ENCODE measurements at regions not wholly inside any gene's neighbourhood (a gene's known extent, or its start where the extent isn't known, plus 50 kb on each side); places are given as distances from the start of the nearest gene placed in this dataset.

GRCh38 chr6:50962213-50962759 is 143.6 kb downstream of the TFAP2B start:
- Histone ChIP-seq H3K9ac (ENCODE audit: low read length in 3 of 3) (no peak overlapping the region), H3K4me1 (ENCODE audit: control insufficient read depth in 2 of 3, insufficient read depth in 2 of 3, low read depth in 1 of 3, low read length in 3 of 3) (no peaks in the 10 kb centered on the region), H3K36me3 (ENCODE audit: control insufficient read depth in 2 of 3, insufficient read depth in 3 of 3, low read length in 3 of 3) (no peaks in the 10 kb centered on the region), H3K4me3 (ENCODE audit: low read length in 3 of 3) (no peak overlapping the region), H3K27me3 (ENCODE audit: control insufficient read depth, insufficient read depth, low read length) (no peaks in the 10 kb centered on the region), H3K27ac (ENCODE audit: low read depth in 2 of 2, low read length in 2 of 2) (no peak overlapping the region), H3K9me3 (ENCODE audit: control insufficient read depth in 2 of 3, insufficient read depth in 1 of 3, low read length in 3 of 3) (no peaks in the 10 kb centered on the region)
- no peak for FAIRE-seq
- intact Hi-C loops (cut with DNase I): no loop called here
- no peak for DNase-seq
- TF ChIP-seq CTCF (IDR thresholded peaks at IDR 0.05; ENCODE audit: borderline replicate concordance, extremely low read depth, insufficient read depth): no peak

DNA sequence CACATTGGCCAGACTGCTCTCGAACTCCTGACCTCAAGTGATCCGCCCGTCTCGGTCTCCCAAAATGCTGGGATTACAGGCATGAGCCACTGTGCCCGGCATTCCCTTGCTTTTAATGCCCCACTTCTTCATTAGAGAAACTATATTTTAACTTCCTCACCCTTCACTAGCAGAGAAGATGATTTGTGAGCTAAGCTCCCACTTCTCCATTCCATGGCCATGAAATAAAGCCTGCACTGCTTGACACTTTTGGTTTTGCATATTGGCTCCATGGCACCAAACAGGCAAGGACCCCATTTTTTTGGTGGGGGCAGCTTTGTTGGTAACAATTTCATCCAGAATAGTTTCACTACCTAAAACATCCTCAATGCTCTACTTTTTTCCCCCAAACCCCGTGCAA is 145.3 kb downstream of the TFAP2B start:
- DNase-seq (no peak), FAIRE-seq (no peak)
- no peaks in the 10 kb centered on the region for H3K4me1 ChIP-seq (ENCODE audit: control insufficient read depth in 2 of 3, insufficient read depth in 2 of 3, low read depth in 1 of 3, low read length in 3 of 3)
- no peaks in the 10 kb centered on the region for H3K36me3 ChIP-seq (ENCODE audit: control insufficient read depth in 2 of 3, insufficient read depth in 3 of 3, low read length in 3 of 3)
- intact Hi-C loops (cut with DNase I): no loop called here
- H3K9ac ChIP-seq (ENCODE audit: low read length in 3 of 3): no peak overlapping the region
- H3K27me3 ChIP-seq (ENCODE audit: control insufficient read depth, insufficient read depth, low read length): no peaks in the 10 kb centered on the region
- H3K9me3 ChIP-seq (ENCODE audit: control insufficient read depth in 2 of 3, insufficient read depth in 1 of 3, low read length in 3 of 3): no peaks in the 10 kb centered on the region
- no peak overlapping the region for H3K4me3 ChIP-seq (ENCODE audit: low read length in 3 of 3)
- no peak overlapping the region for H3K27ac ChIP-seq (ENCODE audit: low read depth in 2 of 2, low read length in 2 of 2)
- TF ChIP-seq CTCF (IDR thresholded peaks at IDR 0.05; ENCODE audit: borderline replicate concordance, extremely low read depth, insufficient read depth): no peak

DNA sequence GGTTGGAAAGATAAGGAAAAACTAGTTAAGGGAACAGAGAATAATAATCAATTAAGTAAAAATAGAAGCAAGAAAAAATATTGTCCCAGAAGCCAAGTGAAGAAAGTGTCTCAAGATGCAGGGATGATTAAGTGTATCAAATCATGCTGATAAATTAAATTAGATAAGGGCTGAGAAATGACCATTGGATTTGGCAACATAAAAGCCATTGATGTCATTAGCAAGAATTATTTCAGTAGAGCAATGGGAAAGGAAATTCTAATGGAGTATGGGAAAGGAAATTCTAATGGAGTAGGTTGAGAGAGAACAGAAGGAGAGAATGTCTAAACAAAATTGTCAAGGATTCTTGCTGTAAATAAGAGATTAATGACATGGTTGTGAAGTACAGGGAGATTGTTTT is 146.8 kb downstream of the TFAP2B start:
- no peak overlapping the region for H3K9ac ChIP-seq (ENCODE audit: low read length in 3 of 3)
- no peaks in the 10 kb centered on the region for H3K4me1 ChIP-seq (ENCODE audit: control insufficient read depth in 2 of 3, insufficient read depth in 2 of 3, low read depth in 1 of 3, low read length in 3 of 3)
- FAIRE-seq (no peak), DNase-seq (no peak)
- TF ChIP-seq CTCF (IDR thresholded peaks at IDR 0.05; ENCODE audit: borderline replicate concordance, extremely low read depth, insufficient read depth): no peak
- H3K9me3 ChIP-seq (ENCODE audit: control insufficient read depth in 2 of 3, insufficient read depth in 1 of 3, low read length in 3 of 3): no peaks in the 10 kb centered on the region
- H3K27ac ChIP-seq (ENCODE audit: low read depth in 2 of 2, low read length in 2 of 2): no peak overlapping the region
- H3K36me3 ChIP-seq (ENCODE audit: control insufficient read depth in 2 of 3, insufficient read depth in 3 of 3, low read length in 3 of 3): no peaks in the 10 kb centered on the region
- H3K27me3 ChIP-seq (ENCODE audit: control insufficient read depth, insufficient read depth, low read length): no peaks in the 10 kb centered on the region
- intact Hi-C loops (cut with DNase I): no loop called here
- H3K4me3 ChIP-seq (ENCODE audit: low read length in 3 of 3): no peak overlapping the region

DNA sequence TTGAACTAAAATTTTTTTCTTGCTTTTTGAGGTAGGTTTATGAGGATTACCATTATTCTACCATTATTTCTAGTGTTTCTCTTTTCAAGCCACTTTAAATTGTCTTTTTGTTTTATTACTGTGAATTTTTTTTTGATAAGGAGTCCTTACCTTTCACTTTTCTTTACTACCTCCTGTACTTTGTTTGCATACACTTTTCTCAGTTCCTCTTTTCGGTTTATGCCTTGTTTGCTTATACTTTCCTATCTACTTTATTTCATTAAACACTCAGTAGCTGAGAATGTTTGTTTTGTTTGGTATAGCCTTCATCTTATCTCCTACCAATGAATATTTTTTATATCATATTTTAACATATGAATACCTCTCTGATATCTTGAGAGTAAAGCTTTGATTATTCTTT is 147.9 kb downstream of the TFAP2B start:
- no peak overlapping the region for H3K4me3 ChIP-seq (ENCODE audit: low read length in 3 of 3)
- no peak for FAIRE-seq
- H3K4me1 ChIP-seq (ENCODE audit: control insufficient read depth in 2 of 3, insufficient read depth in 2 of 3, low read depth in 1 of 3, low read length in 3 of 3): no peaks in the 10 kb centered on the region
- H3K27me3 ChIP-seq (ENCODE audit: control insufficient read depth, insufficient read depth, low read length): no peaks in the 10 kb centered on the region
- no peak for DNase-seq
- H3K36me3 ChIP-seq (ENCODE audit: control insufficient read depth in 2 of 3, insufficient read depth in 3 of 3, low read length in 3 of 3): no peaks in the 10 kb centered on the region
- H3K9me3 ChIP-seq (ENCODE audit: control insufficient read depth in 2 of 3, insufficient read depth in 1 of 3, low read length in 3 of 3): no peaks in the 10 kb centered on the region
- TF ChIP-seq CTCF (IDR thresholded peaks at IDR 0.05; ENCODE audit: borderline replicate concordance, extremely low read depth, insufficient read depth): no peak
- no peak overlapping the region for H3K9ac ChIP-seq (ENCODE audit: low read length in 3 of 3)
- intact Hi-C loops (cut with DNase I): no loop called here
- H3K27ac ChIP-seq (ENCODE audit: low read depth in 2 of 2, low read length in 2 of 2): no peak overlapping the region

Measured in kidney (tissue), 13 donors.